ENCODE measurements at regions not wholly inside any gene's neighbourhood (a gene's known extent, or its start where the extent isn't known, plus 50 kb on each side); places are given as distances from the start of the nearest gene placed in this dataset.

- in situ Hi-C loops (cut with MboI) (loop anchor here (25.0 kb wide), 2 partner anchors 743 to 1343 kb away; no protein-coding TSS in a partner anchor), intact Hi-C loops (cut with micrococcal nuclease) (no loop called here)
- ChIA-PET POLR2A (interaction anchor here (0.7 kb wide), 1 partner anchor 879 kb away, joined by 3 read pairs; no protein-coding TSS in a partner anchor), CTCF (ENCODE audit: low intra/inter-chr PET ratio) (no interaction called here)
- TF ChIP-seq CEBPG (CRISPR knock-in tag; IDR thresholded peaks at IDR 0.05) (0 out of 2 replicates have a peak, but pooled peaks have one; percentile 28), CEBPG (tag; conservative IDR thresholded peaks at IDR 0.05 in 1 of 2, IDR thresholded peaks at IDR 0.05 in 1 of 2) (peak; percentile 80 to 81), CEBPB (tag; IDR thresholded peaks at IDR 0.05) (peak; percentile 61; the same call in 1 of the 2 replicates), TRIM24 (IDR thresholded peaks at IDR 0.05) (peak in 1 of 2 experiments; percentile 25; a peak in 1 of 4 replicates), MYBL2 (IDR thresholded peaks at IDR 0.05; ENCODE audit: low read depth) (peak; percentile 82), MYBL2 (CRISPR knock-in tag; IDR thresholded peaks at IDR 0.05; ENCODE audit: borderline replicate concordance) (no peak), FOXM1 (IDR thresholded peaks at IDR 0.05; ENCODE audit: low read depth) (peak; percentile 91), FOXM1 (CRISPR knock-in tag; IDR thresholded peaks at IDR 0.05; ENCODE audit: low read depth) (no peak), CC2D1A (IDR thresholded peaks at IDR 0.05) (peak; percentile 56; the same call in 1 of the 2 replicates), GABPB2 (CRISPR knock-in tag; conservative IDR thresholded peaks at IDR 0.05) (no peak)
- TF ChIP-seq, protein P1, sequence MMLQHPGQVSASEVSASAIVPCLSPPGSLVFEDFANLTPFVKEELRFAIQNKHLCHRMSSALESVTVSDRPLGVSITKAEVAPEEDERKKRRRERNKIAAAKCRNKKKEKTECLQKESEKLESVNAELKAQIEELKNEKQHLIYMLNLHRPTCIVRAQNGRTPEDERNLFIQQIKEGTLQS (IDR thresholded peaks at IDR 0.05) = peak; percentile 30; the same call in 1 of the 2 replicates
- TF ChIP-seq, protein P1 (CRISPR knock-in tag; conservative IDR thresholded peaks at IDR 0.05) = no peak
- TF ChIP-seq, protein P2, sequence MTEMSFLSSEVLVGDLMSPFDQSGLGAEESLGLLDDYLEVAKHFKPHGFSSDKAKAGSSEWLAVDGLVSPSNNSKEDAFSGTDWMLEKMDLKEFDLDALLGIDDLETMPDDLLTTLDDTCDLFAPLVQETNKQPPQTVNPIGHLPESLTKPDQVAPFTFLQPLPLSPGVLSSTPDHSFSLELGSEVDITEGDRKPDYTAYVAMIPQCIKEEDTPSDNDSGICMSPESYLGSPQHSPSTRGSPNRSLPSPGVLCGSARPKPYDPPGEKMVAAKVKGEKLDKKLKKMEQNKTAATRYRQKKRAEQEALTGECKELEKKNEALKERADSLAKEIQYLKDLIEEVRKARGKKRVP (CRISPR knock-in tag; IDR thresholded peaks at IDR 0.05) = 0 out of 2 replicates have a peak, but pooled peaks have one; percentile 43
- TF ChIP-seq, protein P3, sequence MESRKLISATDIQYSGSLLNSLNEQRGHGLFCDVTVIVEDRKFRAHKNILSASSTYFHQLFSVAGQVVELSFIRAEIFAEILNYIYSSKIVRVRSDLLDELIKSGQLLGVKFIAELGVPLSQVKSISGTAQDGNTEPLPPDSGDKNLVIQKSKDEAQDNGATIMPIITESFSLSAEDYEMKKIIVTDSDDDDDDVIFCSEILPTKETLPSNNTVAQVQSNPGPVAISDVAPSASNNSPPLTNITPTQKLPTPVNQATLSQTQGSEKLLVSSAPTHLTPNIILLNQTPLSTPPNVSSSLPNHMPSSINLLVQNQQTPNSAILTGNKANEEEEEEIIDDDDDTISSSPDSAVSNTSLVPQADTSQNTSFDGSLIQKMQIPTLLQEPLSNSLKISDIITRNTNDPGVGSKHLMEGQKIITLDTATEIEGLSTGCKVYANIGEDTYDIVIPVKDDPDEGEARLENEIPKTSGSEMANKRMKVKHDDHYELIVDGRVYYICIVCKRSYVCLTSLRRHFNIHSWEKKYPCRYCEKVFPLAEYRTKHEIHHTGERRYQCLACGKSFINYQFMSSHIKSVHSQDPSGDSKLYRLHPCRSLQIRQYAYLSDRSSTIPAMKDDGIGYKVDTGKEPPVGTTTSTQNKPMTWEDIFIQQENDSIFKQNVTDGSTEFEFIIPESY (CRISPR knock-in tag; IDR thresholded peaks at IDR 0.05) = no peak
- H3K4me1 ChIP-seq (replicated peaks in 1 of 2; ENCODE audit: control insufficient read depth in 2 of 2, insufficient read depth in 2 of 2, low read length in 2 of 2) = no peaks in the 10 kb centered on the region
- H3K4me2 ChIP-seq (ENCODE audit: insufficient read depth, low read length) = no peak overlapping the region
- H3K9me1 ChIP-seq (ENCODE audit: control insufficient read depth, insufficient read depth, low read length) = no peaks in the 10 kb centered on the region
- no peak overlapping the region for H3K9ac ChIP-seq (ENCODE audit: insufficient read depth in 1 of 2, low read depth in 2 of 2, low read length in 2 of 2)
- peak overlapping the region; percentile 9; the same call in 1 of the 2 replicates for H2AFZ ChIP-seq (ENCODE audit: low read depth, low read length)
- H3K9me3 ChIP-seq (replicated peaks; ENCODE audit: control insufficient read depth, insufficient read depth, low read depth, low read length) = no peaks in the 10 kb centered on the region
- 4% methylated on average over 2 of the region's 2 CpGs for WGBS (ENCODE audit: insufficient coverage, low coverage, missing lambda C conversion rate)
- FAIRE-seq (no peak), ATAC-seq (peak; percentile 61), DNase-seq (ENCODE audit: extremely low read depth in 1 of 4, low spot score in 3 of 4) (no peak)
- H3K27me3 ChIP-seq (ENCODE audit: control insufficient read depth in 2 of 2, insufficient read depth in 2 of 2, low read length in 2 of 2) = no peaks in the 10 kb centered on the region
- no TSS peak for BruUV-seq (replicated peaks)
- no peaks in the 10 kb centered on the region for H3K79me2 ChIP-seq (ENCODE audit: control insufficient read depth, insufficient read depth, low read length)
- H3K36me3 ChIP-seq (ENCODE audit: control insufficient read depth, insufficient read depth, low read length) = no peaks in the 10 kb centered on the region
- H4K20me1 ChIP-seq (replicated peaks; ENCODE audit: control insufficient read depth, insufficient read depth, low read length) = no peaks in the 10 kb centered on the region
- no peak overlapping the region for H3K4me3 ChIP-seq
- no peak overlapping the region for H3K27ac ChIP-seq (ENCODE audit: extremely low read depth, low read depth, low read length)
These were observed 365.9 kb downstream of the CRPPA start for GRCh38 chr7:16055263-16055976.
